SK-N-SH (cell line): ENCODE measurements at regions not wholly inside any gene's neighbourhood (a gene's known extent, or its start where the extent isn't known, plus 50 kb on each side); places are given as distances from the start of the nearest gene placed in this dataset.

Source experiments
- CTCF ChIA-PET: fragments of 300-600, 350-600 bp; formaldehyde crosslinking; extraction: SDS; loops from one replicate; lab custom pipeline; 2021; lab: Yijun Ruan, JAX
- POLR2A ChIA-PET: fragments of 350-600 bp; sonication (Branson Sonifier 250); formaldehyde crosslinking; extraction: SDS; loops from one replicate; lab custom pipeline; 2020; ENCODE audit warnings: antibody characterized with exemption, inconsistent platforms; lab: Yijun Ruan, JAX
- DNase-seq: peaks from one replicate; pipeline ENCODE4 v3.0.0; 2012
- H2AFZ ChIP-seq: fragments of 200-600 bp; sonication (generic); 2 replicates; pipeline ENCODE4 v1.8.1; 2016; ENCODE audit warnings: antibody characterized with exemption, mild to moderate bottlenecking, low read depth
- H3F3A ChIP-seq: fragments of 200-600 bp; sonication (generic); replicated peaks from 2 replicates; pipeline ENCODE3; 2016; ENCODE audit warnings: antibody characterized with exemption, mild to moderate bottlenecking; ENCODE audit not compliant: insufficient read depth
- H3K27ac ChIP-seq, 2 experiments: fragments of 200-500 bp in 1 of 2; fragments of 200-600 bp in 1 of 2; sonication (Bioruptor generic) in 1 of 2; sonication (generic), shearing (Covaris generic) in 1 of 2; 2 replicates each; pipeline versions ENCODE4 v1.5.1 to v1.6.1; 2014 to 2016; ENCODE audit warnings: low read depth in 2 of 2, inconsistent platforms in 1 of 2, low read length in 1 of 2, mild to moderate bottlenecking in 1 of 2, mixed read lengths in 1 of 2
- H3K27me3 ChIP-seq: fragments of 200-600 bp; sonication (generic), shearing (Covaris generic); 2 replicates; pipeline ENCODE4 v1.6.1; 2016; ENCODE audit warnings: mixed run types; ENCODE audit not compliant: insufficient read depth
- H3K36me3 ChIP-seq, 2 experiments: fragments of 200-500 bp in 1 of 2; fragments of 200-600 bp in 1 of 2; sonication (Bioruptor generic) in 1 of 2; sonication (generic) in 1 of 2; replicated peaks in 1 of 2; 2 replicates each; pipeline versions ENCODE3 to v1.5.1; 2014 to 2016; ENCODE audit warnings: low read length in 1 of 2, mild to moderate bottlenecking in 1 of 2; ENCODE audit not compliant: insufficient read depth in 2 of 2, control insufficient read depth in 1 of 2
- H3K4me1 ChIP-seq, 2 experiments: fragments of 200-500 bp in 1 of 2; fragments of 200-600 bp in 1 of 2; sonication (Bioruptor generic) in 1 of 2; sonication (generic), shearing (Covaris generic) in 1 of 2; 2 replicates each; pipeline versions ENCODE4 v1.5.1 to v1.6.1; 2014 to 2016; ENCODE audit warnings: low read depth in 1 of 2, low read length in 1 of 2, mixed run types in 1 of 2; ENCODE audit not compliant: insufficient read depth in 2 of 2, control insufficient read depth in 1 of 2
- H3K4me2 ChIP-seq: fragments of 200-600 bp; sonication (generic), shearing (Covaris generic); 2 replicates; pipeline ENCODE4 v1.6.1; 2017; ENCODE audit warnings: mixed run types
- H3K4me3 ChIP-seq, 2 experiments: fragments of 200-500 bp in 1 of 2; fragments of 200-600 bp in 1 of 2; sonication (Bioruptor generic) in 1 of 2; sonication (generic), shearing (Covaris generic) in 1 of 2; 2 replicates each; pipeline versions ENCODE4 v1.5.1 to v1.8.1; 2014 to 2016; ENCODE audit warnings: low read depth in 2 of 2, inconsistent platforms in 1 of 2, low read length in 1 of 2, mild to moderate bottlenecking in 1 of 2, mixed read lengths in 1 of 2, moderate library complexity in 1 of 2
- H3K79me2 ChIP-seq: fragments of 200-600 bp; sonication (generic); 2 replicates; pipeline ENCODE4 v1.8.1; 2017; ENCODE audit warnings: mild to moderate bottlenecking; ENCODE audit not compliant: insufficient read depth
- H3K9ac ChIP-seq: fragments of 200-600 bp; sonication (generic); 2 replicates; pipeline ENCODE4 v1.6.1; 2017; ENCODE audit warnings: mixed run types
- H3K9me2 ChIP-seq: fragments of 200-600 bp; sonication (generic); 2 replicates; pipeline ENCODE4 v1.6.1; 2017; ENCODE audit warnings: mixed run types
- H3K9me3 ChIP-seq: fragments of 200-600 bp; sonication (generic); 2 replicates; pipeline ENCODE4 v1.6.1; 2017; ENCODE audit warnings: mixed run types, mild to moderate bottlenecking, moderate library complexity
- H4K20me1 ChIP-seq: fragments of 200-600 bp; sonication (generic); 2 replicates; pipeline ENCODE4 v1.6.1; 2017; ENCODE audit warnings: mild to moderate bottlenecking, mixed run types; ENCODE audit not compliant: insufficient read depth
- CHD2 ChIP-seq: fragments of 150-350 bp; IDR thresholded peaks from 2 replicates; pipeline ENCODE4 v1.6.1; 2018; ENCODE audit warnings: low read length; ENCODE audit not compliant: partially characterized antibody
- ELF1 ChIP-seq: IDR thresholded peaks from 2 replicates; pipeline ENCODE4 v1.4.0; 2012
- FOSL2 ChIP-seq: IDR thresholded peaks from 2 replicates; pipeline ENCODE4 v1.4.0; 2012; ENCODE audit warnings: low read depth, mild to moderate bottlenecking, moderate library complexity, borderline replicate concordance
- FOXJ3 ChIP-seq: sonication (generic); formaldehyde crosslinking; IDR thresholded peaks from 2 replicates; pipeline ENCODE4 v1.5.1; 2020; ENCODE audit warnings: mild to moderate bottlenecking, missing genetic modification reagents
- GABPA ChIP-seq: IDR thresholded peaks from 2 replicates; pipeline ENCODE4 v1.4.0; 2012; ENCODE audit warnings: low read depth, mild to moderate bottlenecking
- GATA2 ChIP-seq: sonication (generic); formaldehyde crosslinking; IDR thresholded peaks from 2 replicates; pipeline ENCODE4 v1.5.0; 2020; ENCODE audit warnings: mild to moderate bottlenecking, missing genetic modification reagents
- IRF3 ChIP-seq: fragments of 150-350 bp; IDR thresholded peaks from 2 replicates; pipeline ENCODE4 v1.6.1; 2016; ENCODE audit warnings: mild to moderate bottlenecking, low read depth, low read length
- MAX ChIP-seq: IDR thresholded peaks from 2 replicates; pipeline ENCODE4 v1.4.0; 2012; ENCODE audit warnings: low read depth
- MEF2A ChIP-seq: IDR thresholded peaks from 2 replicates; pipeline ENCODE4 v1.4.0; 2012; ENCODE audit warnings: low read depth, borderline replicate concordance
- PBX3 ChIP-seq: IDR thresholded peaks from 2 replicates; pipeline ENCODE4; 2012
- RAD21 ChIP-seq: IDR thresholded peaks from 2 replicates; pipeline ENCODE4 v1.6.1; 2012; ENCODE audit warnings: mild to moderate bottlenecking, low read length
- SMC3 ChIP-seq: IDR thresholded peaks from 2 replicates; pipeline ENCODE4 v1.6.1; 2012; ENCODE audit warnings: low read depth, low read length, improper control_type of control experiment
- TCF12 ChIP-seq: IDR thresholded peaks from 2 replicates; pipeline ENCODE4 v1.4.0; 2012
- TEAD4 ChIP-seq: IDR thresholded peaks from 2 replicates; pipeline ENCODE4 v1.4.0; 2012; ENCODE audit warnings: mild to moderate bottlenecking, borderline replicate concordance; ENCODE audit not compliant: insufficient read depth
- YY1 ChIP-seq: IDR thresholded peaks from 2 replicates; pipeline ENCODE4 v1.4.0; 2012; ENCODE audit warnings: low read depth, mild to moderate bottlenecking
- ZBTB33 ChIP-seq: IDR thresholded peaks from 2 replicates; pipeline ENCODE4 v1.4.0; 2012; ENCODE audit warnings: low read depth, borderline replicate concordance
- WGBS: methylation state at CpG from one replicate; pipeline ENCODE4 v1.1.6; 2017; ENCODE audit warnings: low lambda C conversion rate; 5-methylcytosine and 5-hydroxymethylcytosine counted together

- POLR2A ChIA-PET: no interaction called here
- Histone ChIP-seq H3K4me2 (no peak overlapping the region), H3K9me2 (no peaks in the 10 kb centered on the region), H3K27me3 (no peaks in the 10 kb centered on the region; the same call in 1 of the 2 replicates), H2AFZ (no peak overlapping the region), H3K9ac (no peak overlapping the region), H3K27ac (no peak overlapping the region), H4K20me1 (no peaks in the 10 kb centered on the region), H3K4me1 (no peaks in the 10 kb centered on the region), H3K79me2 (no peaks in the 10 kb centered on the region), H3F3A (no peaks in the 10 kb centered on the region), H3K9me3 (no peaks in the 10 kb centered on the region), H3K36me3 (no peaks in the 10 kb centered on the region), H3K4me3 (no peak overlapping the region)
- TF ChIP-seq MEF2A (no peak), IRF3 (no peak), PBX3 (no peak), GABPA (no peak), GATA2 (CRISPR knock-in tag) (no peak), TCF12 (no peak)
- no peak for DNase-seq
- CTCF ChIA-PET: interaction anchor here (0.8 kb wide), 1 partner anchor 49 kb away, joined by 3 read pairs; no protein-coding TSS in a partner anchor
- 5% methylated on average over 7 of the region's 7 CpGs for WGBS
Observed at GRCh38 chr6:137950581-137950980, 83.5 kb downstream of the TNFAIP3 start.

GRCh38 chr6:137951064-137951597 is 84.1 kb downstream of the TNFAIP3 start:
- Histone ChIP-seq H3K4me3 (no peak overlapping the region), H3K9me2 (no peaks in the 10 kb centered on the region), H3K9ac (no peak overlapping the region), H3K36me3 (no peaks in the 10 kb centered on the region), H3K4me1 (no peaks in the 10 kb centered on the region), H3K9me3 (no peaks in the 10 kb centered on the region), H3K27ac (no peak overlapping the region), H3F3A (no peaks in the 10 kb centered on the region), H3K79me2 (no peaks in the 10 kb centered on the region), H3K27me3 (no peaks in the 10 kb centered on the region; the same call in 1 of the 2 replicates), H3K4me2 (no peak overlapping the region), H2AFZ (no peak overlapping the region), H4K20me1 (no peaks in the 10 kb centered on the region)
- TF ChIP-seq ELF1 (no peak), GABPA (no peak), ZBTB33 (no peak), MEF2A (no peak), CHD2 (no peak), FOSL2 (no peak), YY1 (no peak), MAX (no peak), FOXJ3 (no peak), PBX3 (no peak), TEAD4 (no peak), RAD21 (no peak), SMC3 (no peak)
- WGBS: 5% methylated on average over 3 of the region's 3 CpGs
- DNase-seq: no peak
- POLR2A ChIA-PET: no interaction called here
- CTCF ChIA-PET: interaction anchor here (0.8 kb wide), 1 partner anchor 49 kb away, joined by 3 read pairs; no protein-coding TSS in a partner anchor
